GM12801 (cell line): ENCODE measurements at regions not wholly inside any gene's neighbourhood (a gene's known extent, or its start where the extent isn't known, plus 50 kb on each side); places are given as distances from the start of the nearest gene placed in this dataset.

ENCODE experiments used
- TF ChIP-seq, protein P1 (sequence below): IDR thresholded peaks from one replicate; pipeline ENCODE4 v1.5.1; 2011; ENCODE audit warnings: control low read depth; ENCODE audit not compliant: insufficient read length; ENCODE audit errors: extremely low read depth

GRCh38 chr17:37827905-37828650 is 83.2 kb upstream of the HNF1B start:
- TF ChIP-seq, protein P1, sequence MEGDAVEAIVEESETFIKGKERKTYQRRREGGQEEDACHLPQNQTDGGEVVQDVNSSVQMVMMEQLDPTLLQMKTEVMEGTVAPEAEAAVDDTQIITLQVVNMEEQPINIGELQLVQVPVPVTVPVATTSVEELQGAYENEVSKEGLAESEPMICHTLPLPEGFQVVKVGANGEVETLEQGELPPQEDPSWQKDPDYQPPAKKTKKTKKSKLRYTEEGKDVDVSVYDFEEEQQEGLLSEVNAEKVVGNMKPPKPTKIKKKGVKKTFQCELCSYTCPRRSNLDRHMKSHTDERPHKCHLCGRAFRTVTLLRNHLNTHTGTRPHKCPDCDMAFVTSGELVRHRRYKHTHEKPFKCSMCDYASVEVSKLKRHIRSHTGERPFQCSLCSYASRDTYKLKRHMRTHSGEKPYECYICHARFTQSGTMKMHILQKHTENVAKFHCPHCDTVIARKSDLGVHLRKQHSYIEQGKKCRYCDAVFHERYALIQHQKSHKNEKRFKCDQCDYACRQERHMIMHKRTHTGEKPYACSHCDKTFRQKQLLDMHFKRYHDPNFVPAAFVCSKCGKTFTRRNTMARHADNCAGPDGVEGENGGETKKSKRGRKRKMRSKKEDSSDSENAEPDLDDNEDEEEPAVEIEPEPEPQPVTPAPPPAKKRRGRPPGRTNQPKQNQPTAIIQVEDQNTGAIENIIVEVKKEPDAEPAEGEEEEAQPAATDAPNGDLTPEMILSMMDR, result no peak

GRCh38 chr17:37826497-37827430 is 81.9 kb upstream of the HNF1B start:
- TF ChIP-seq, protein P1, result no peak

GRCh38 chr17:37825851-37826250 is 81.0 kb upstream of the HNF1B start:
- TF ChIP-seq, protein P1, result no peak

DNA sequence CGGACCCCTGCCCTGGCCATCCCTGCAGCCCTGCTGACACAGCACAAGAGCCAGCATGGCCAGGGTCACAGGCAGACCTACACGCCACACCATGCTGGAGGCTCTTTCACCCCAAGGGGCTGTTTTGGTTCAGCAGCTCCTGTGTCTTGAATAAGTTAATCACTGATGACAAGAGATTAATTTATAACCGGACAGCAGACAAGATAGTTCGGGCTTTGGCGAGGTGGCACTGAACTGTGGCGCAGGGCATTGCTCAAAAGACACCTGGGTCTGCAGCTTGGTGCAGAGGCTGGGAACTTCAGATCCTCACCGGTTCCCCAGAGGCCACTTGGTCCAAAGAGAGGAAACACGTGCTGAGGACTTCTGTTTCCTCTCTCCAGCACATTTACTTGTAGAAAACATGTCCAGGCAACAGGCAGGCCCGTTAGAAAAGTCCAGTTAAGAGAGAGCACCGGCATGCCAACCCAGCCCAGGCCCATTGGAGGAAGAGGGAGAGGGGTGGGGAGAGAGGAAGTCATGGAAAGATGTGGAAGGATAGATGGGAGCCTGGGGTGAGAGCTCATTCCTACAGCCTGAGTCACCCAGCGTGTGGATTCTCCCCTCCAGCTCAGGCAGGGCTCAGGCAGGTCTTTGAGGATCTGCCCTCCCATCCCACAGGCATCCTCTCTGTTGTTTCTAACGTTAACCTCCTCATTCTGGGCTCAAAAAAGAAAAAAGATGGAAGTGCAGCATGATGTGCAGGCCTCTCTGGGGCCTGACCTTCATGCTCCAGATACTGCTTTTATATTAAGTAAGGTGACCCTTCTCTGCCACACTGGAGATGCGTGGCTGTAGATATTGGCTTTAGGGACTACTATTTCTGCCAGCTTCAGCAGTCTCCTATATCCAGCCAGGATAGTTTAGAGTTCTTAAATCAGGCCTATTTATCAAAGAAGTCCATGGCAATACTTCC is 80.0 kb upstream of the HNF1B start:
- TF ChIP-seq, protein P1, result no peak

- TF ChIP-seq, protein P1, result no peak
These were observed 79.1 kb upstream of the HNF1B start for GRCh38 chr17:37823996-37824395.

- TF ChIP-seq, protein P1, result no peak
These were observed 76.3 kb upstream of the HNF1B start for GRCh38 chr17:37820995-37821713.
